ENCODE measurements at regions not wholly inside any gene's neighbourhood (a gene's known extent, or its start where the extent isn't known, plus 50 kb on each side); places are given as distances from the start of the nearest gene placed in this dataset.

GRCh38 chr11:56932572-56933220, 56.0 kb upstream of the OR5AK2 start:
- no peak for DNase-seq (ENCODE audit: low read depth in 2 of 3, low spot score in 2 of 3)

- DNase-seq (ENCODE audit: low read depth in 2 of 3, low spot score in 2 of 3), result no peak
Observed at GRCh38 chr11:56923116-56923515, 65.6 kb upstream of the OR5AK2 start.

GRCh38 chr11:56922421-56922820, 66.3 kb upstream of the OR5AK2 start:
- no peak for DNase-seq (ENCODE audit: low read depth in 2 of 3, low spot score in 2 of 3)

- DNase-seq (ENCODE audit: low read depth in 2 of 3, low spot score in 2 of 3), result no peak
Observed at GRCh38 chr11:56917708-56918400, 70.9 kb upstream of the OR5AK2 start.

DNA sequence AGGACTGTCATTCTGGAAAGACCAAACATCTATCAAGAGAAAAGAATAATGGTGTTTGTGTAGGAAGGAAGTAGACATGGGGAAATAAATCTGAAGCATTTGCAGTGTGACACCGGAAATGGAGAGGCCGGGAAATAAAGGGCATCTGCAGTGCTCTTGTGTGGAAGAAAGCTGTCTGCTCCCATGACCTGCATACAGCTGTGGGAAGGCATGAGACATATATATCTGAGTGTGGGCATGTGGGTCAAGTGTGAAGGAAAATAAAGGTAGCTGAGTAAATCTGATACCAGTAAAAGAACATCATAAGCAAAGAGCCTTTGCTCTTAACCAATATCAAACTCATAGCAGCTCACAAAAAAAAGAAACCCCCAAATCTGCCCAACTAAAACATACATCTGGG, 72.1 kb upstream of the OR5AK2 start:
- DNase-seq (ENCODE audit: low read depth in 2 of 3, low spot score in 2 of 3), result no peak

DNA sequence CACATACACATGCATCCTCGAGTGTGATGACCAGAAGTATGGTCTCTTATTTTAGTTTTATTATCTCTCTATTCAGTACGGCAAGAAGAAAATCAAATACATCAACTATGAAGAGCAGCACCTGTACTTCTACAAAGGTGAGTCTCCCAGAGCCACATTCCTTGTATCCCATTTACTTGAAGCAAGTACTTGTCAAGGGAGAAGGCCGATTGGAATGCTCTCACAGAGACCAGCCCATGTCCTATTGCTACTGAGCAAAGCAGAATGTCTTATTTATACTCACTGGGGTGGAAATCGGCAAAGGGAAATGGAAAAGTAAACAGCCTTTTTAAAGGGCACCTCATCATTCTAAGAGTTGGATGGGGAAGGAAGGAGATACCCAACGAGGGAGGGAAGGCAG, 72.6 kb upstream of the OR5AK2 start:
- no peak for DNase-seq (ENCODE audit: low read depth in 2 of 3, low spot score in 2 of 3)

DNA sequence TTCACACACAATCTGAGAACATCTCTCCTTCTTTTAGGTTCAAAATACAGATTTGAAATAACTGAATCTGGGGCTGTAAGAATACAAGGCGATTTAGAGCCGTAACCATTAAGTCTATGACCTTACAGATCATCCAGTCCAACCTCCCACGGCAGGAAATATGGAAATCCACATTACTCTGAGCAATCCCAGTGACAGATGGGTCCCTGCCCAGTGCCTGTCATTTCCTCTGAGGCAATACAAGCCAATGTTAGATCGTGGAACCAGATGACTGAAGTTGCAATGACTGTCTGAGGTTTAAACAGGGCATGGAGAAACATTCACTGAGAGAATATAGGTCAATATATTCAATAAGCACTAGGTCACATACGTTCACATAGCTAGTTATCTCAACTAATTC, 77.4 kb upstream of the OR5AK2 start:
- no peak for DNase-seq (ENCODE audit: low read depth in 2 of 3, low spot score in 2 of 3)

DNA sequence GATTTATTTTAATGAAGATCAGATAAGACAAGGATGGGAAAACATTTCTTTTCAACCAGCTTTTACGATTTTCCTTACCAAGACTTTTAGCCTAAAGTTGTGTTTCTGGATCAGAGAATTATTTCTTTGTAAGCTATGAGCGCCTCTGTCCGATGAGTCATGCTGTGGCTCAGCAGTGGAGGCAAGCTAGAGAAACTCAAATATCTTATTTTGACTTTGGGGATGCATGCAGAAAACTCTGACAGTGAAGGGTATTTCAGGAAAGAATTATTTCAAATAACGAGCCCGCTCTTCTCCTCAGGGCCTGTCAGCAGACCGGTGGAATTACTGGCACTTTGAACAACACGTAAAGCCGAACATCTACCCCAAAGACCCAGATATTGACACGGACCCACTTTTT, 77.9 kb upstream of the OR5AK2 start:
- no peak for DNase-seq (ENCODE audit: low read depth in 2 of 3, low spot score in 2 of 3)

GRCh38 chr11:56910046-56910773, 78.5 kb upstream of the OR5AK2 start:
- no peak for DNase-seq (ENCODE audit: low read depth in 2 of 3, low spot score in 2 of 3)

DNA sequence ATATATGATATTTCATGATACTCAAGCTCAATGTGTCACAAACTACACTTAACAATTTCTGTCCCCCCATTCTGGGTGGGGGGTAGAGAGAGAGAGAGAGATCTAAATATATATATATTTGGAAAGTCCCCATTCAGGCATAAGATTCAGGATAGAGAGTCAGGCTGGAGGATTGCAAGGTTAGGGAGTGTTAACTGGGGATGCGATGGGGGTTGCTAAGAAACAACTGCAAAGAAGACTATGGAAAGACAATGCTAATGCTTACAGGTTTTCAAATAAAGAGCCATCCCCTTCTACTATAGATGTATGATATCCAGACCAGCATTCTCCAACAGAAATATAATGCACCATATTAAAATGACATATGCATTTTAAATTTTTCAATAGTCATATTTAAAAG, 79.2 kb upstream of the OR5AK2 start:
- no peak for DNase-seq (ENCODE audit: low read depth in 2 of 3, low spot score in 2 of 3)

GRCh38 chr11:56909080-56909479, 79.6 kb upstream of the OR5AK2 start:
- no peak for DNase-seq (ENCODE audit: low read depth in 2 of 3, low spot score in 2 of 3)

DNA sequence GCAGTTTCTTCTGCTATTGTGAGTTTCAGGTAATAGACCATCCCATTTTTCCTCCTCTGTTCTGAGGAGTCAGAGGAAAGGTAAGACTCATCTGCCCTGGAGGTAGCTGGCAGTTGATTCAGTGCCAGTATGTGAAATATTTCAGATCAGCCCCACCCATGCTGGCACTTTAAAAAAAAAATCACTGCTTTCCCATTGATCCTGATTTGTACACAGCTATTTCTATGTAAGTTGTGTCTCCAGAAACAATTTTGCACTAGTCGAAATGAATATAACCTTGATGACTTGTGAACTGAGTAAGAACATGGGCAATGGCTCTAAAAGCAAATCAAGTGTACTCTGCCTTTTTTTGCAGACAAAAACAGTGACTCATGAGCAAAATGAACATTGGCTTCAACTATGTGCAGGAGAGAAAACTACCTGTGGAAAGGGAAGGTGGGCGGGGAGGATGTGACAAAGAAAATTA, 82.0 kb upstream of the OR5AK2 start:
- DNase-seq (ENCODE audit: low read depth in 2 of 3, low spot score in 2 of 3), result no peak

DNA sequence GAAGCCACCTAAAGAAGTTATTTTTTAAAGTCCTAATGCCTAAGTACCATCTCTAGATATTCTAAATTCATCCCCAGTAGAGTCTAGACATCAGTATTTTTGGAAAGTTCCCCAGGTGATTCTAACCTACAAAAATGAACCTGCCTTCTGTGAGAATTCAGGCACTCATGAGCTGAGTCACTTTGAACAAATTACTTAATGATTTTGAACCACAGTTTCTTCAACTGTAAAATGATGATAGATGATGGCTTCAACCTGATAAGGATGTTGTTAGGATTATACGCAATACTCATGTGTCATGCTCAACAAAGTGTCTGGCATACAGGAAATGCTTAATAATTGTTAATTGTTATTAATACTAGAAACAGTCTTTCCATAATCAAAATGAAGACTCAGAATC, 82.8 kb upstream of the OR5AK2 start:
- DNase-seq (ENCODE audit: low read depth in 2 of 3, low spot score in 2 of 3), result no peak

- no peak for DNase-seq (ENCODE audit: low read depth in 2 of 3, low spot score in 2 of 3)
Observed at GRCh38 chr11:56905442-56905841, 83.3 kb upstream of the OR5AK2 start.

DNA sequence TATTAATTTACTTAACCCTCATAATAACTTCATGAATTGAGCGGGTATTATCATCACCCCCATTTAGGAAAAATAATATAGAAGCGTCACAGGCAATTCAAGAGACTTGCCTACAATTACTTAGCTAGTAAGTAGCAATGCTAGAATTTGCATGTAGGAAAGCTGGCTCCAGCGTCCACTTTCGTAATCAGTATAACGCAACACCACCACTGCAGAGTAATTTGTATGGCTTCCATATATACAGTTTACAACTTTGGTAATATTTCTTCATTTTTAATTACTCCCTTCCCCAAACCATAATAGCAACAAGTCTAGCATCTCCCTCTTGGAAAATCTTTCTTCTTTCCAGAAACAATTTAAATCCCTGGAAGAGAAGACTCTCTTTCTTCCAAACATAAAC, 89.9 kb upstream of the OR5AK2 start:
- DNase-seq (ENCODE audit: low read depth in 2 of 3, low spot score in 2 of 3), result no peak

DNA sequence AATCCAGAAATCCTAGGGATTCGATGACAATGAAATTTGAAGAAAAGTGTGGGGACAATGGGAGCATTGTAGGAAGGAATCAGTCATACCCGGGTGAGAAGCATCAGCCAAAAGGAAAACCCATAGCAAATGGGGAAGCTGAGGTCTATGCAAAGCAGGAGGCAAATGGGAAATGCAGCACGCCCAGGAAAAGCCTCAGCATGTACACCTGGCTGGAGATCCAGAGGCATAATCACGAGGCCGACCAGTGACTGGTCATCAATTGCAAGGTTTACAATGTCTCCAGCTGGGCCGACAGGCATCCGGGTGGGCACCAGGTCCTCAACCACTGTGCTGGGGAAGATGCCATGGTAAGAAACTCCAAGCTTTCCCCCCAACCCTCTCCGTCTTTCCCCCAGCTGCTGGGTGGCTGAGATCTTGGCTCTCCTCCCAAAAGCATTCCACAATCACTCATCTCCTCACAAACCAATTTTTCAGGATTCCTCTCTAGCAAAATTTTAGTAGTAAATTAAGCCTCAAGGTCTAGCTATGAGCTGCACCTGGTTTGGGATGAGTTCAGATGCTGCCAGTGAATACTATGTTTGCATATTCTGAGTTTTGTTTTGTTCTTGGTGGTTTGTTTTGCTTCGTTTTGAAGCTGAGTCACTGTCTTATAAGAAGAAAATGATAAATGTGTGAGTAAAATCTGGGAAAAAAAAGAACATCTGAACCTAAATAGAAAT, 98.0 kb upstream of the OR5AK2 start:
- no peak for DNase-seq (ENCODE audit: low read depth in 2 of 3, low spot score in 2 of 3)

GRCh38 chr11:56889986-56890385, 98.7 kb upstream of the OR5AK2 start:
- no peak for DNase-seq (ENCODE audit: low read depth in 2 of 3, low spot score in 2 of 3)

- no peak for DNase-seq (ENCODE audit: low read depth in 2 of 3, low spot score in 2 of 3)
Observed at GRCh38 chr11:56887940-56888339, 100.8 kb upstream of the OR5AK2 start.

- DNase-seq (ENCODE audit: low read depth in 2 of 3, low spot score in 2 of 3), result no peak
Observed at GRCh38 chr11:56886455-56886854, 102.3 kb upstream of the OR5AK2 start.

GRCh38 chr11:56885854-56886253, 102.9 kb upstream of the OR5AK2 start:
- no peak for DNase-seq (ENCODE audit: low read depth in 2 of 3, low spot score in 2 of 3)

- no peak for DNase-seq (ENCODE audit: low read depth in 2 of 3, low spot score in 2 of 3)
Observed at GRCh38 chr11:56885177-56885576, 103.5 kb upstream of the OR5AK2 start.

All from activated CD8-positive, alpha-beta memory T cell treated with anti-CD3 and anti-CD28 coated beads for 48 hours (primary cell).